ENCODE measurements at regions not wholly inside any gene's neighbourhood (a gene's known extent, or its start where the extent isn't known, plus 50 kb on each side); places are given as distances from the start of the nearest gene placed in this dataset.
"Not testable (repeated sequence)": the region's sequence is repeated elsewhere in the genome, so short reads cannot be mapped to it uniquely, and the experiment has no call there.

DNA sequence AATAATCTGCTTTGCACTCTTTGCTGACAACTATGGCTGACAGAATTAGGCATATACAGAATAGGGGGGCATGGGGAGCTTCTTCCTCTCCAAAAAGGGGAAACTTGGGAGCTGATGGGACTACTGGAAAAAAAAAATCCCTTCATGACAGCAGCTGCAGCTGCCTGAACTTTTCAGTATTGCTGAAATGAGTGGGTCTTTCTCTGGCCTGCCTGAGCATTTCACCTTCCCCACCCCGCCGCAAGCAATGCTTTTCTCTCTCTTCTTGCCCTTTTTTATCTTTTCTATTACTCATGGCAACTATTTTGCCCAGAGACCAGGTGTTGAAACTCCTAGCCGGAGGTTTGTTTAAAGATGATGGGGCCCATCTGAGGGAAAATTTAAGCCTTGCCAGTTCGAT is 244.9 kb downstream of the SEMA3D start:
- DNase-seq, result no peak

DNA sequence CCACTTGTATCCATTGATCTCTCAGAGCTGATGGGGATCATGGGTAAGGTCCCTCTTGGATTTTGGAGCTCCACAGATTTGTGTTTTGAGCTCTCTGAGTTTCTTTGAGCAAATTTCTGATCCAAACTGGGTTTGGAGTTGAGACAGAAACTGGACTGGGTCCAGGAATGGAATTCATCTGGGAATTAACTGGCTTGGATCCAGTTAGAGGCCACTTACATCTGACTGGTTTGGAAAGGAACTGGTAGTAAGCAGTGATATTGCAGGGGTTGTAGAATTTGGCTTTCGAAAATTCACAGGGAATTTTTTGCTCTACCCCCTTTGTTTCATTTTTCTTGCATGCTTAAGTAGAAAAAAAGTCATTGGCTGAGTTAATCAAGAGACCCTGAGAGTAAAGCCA is 245.6 kb downstream of the SEMA3D start:
- DNase-seq, result no peak

DNA sequence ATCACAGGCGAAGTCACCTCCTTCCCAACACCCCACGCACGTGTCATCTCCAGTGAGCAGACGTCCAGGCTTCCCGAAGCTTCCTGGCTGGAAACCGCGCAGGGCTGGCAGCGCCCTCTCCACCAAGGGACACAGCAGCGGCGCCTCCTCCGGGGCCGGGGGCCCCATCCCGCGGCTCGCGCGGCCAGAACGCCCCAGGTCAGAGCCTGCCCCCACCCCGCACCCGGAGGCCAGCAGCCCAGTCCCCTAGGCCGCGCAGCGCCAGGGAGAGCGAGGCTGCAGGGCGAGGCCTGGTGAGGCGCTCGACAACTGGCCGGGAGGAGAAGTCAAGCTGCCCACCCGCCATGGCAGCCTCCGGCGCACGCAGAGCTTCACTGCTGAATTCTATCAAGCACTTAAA is 247.0 kb downstream of the SEMA3D start:
- DNase-seq, result no peak

DNA sequence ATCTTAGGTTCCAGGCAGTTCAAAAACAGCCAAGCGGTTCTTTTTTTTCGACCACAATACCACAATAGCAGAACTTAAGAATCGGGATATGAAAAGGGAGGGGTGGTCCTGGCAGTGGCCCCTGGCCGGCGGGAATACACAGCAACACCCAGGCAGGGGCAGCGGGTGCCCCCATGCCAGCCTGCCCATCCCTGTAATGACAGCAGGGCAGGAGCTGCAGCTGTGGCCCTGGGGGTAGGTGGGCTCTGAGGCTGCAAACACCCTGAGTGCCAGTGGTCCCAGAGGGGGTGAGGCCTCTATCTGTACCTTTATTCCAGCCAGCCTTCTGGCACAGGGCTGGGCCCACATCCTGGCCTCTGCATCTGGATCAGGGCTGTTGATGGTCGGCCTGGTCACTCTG is 247.4 kb downstream of the SEMA3D start:
- no peak for DNase-seq

DNA sequence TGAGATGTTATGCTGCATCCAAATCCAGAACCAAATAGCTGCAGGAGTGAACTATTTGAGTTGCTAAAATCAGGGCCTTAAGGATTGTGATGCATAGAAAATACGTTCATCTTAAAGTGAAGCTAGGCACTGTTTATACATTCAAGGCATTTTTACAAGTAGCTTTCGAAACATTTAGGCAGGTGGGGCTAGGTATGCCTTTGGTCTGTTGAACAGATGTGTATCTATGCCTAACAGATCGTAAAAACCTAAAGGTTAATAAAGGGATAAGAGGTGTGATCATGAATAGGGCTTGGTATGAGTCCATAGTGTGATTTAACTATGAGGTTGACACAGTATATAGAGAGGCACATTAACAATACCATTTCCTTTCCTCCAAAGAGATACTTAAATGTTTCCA is 262.5 kb downstream of the SEMA3D start:
- no peak for DNase-seq

DNA sequence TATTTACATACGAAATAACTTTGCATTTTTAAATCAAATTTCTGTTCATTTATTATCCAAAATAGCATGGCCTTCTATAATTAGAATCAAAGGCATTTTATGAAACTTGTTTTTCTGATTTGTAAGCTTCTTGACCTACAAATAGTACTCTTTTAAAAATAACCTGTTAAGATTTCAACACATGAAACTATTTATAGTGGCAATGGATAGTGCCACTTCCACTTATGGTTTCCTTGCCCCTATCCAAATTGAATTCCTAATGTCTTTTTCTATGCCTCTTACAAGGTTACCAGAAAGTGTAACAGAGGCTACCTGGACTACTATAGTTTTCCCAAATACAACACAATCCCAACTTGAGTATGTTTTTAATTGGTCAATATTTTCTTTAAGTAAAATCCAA is 263.5 kb downstream of the SEMA3D start:
- DNase-seq, result no peak

DNA sequence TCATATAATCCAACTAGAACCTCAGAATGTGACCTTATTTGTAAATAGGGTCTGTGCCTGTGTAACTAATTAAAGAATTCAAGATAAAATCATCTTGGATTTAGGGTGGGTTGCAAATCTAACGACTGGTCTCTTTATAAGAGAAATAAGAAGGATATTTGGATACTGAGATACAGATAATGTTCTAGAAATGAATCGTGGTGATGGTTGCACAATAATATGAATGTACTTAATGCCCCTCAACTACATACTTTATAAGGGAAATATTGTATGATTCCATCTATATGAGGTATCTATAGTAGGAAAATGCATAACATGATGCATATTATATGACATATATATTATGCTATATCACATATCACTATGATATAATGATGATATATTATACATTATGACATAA is 265.7 kb downstream of the SEMA3D start:
- DNase-seq, result no peak

DNA sequence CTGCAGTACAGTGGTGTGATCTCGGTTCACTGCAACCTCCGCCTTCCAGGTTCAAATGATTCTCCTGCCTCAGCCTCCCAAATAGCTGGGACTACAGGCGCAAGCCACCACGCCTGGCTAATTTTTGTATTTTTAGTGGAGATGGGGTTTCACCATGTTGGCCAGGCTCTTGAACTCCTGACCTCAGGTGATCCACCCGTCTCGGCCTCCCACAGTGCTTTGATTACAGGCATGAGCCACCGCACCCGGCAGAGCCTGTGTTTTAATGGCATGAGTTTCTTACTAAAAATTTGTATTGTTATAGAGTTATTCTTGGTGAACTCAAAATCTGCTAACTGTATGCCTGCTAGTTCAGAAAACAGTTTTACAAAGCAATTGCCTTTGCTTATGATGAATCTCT is 269.9 kb downstream of the SEMA3D start:
- DNase-seq, result not testable (repeated sequence)

DNA sequence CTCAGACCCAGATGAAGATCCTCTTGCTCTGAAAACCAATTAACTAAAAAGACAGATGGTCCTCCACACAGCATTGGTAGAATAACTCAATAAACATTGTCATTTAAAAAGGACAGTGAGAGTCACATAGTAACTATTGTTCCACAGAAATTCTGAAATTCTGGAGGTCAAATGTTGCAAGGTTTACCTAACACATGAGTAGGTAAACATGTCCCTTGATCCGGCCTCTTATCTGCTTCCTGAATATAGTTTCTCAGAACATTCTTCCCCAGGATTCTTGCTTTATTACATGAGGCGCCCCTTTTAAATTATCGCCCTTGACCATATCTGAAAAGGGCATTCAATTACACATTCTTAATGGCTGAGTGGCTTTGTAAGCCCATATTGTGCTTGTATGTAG is 270.7 kb downstream of the SEMA3D start:
- DNase-seq, result no peak

DNA sequence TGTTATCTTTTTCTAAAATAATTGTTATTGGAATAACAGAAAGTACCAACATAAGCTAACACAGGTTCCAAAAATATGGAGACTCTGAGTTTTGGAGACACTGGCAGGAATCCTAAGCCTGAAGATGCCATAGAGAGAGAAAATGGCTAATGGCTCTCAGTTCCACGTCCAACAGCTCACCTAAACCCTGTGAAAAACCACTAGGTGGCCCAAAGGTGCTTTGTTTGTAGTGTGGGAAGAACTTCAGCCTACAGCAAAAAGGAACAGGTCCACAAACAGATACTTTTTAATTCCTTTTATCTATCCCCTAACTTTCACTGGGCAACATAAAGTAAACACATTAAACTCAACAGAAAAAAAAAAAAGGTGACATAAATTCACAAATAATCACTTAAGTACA is 272.3 kb downstream of the SEMA3D start:
- no peak for DNase-seq

DNA sequence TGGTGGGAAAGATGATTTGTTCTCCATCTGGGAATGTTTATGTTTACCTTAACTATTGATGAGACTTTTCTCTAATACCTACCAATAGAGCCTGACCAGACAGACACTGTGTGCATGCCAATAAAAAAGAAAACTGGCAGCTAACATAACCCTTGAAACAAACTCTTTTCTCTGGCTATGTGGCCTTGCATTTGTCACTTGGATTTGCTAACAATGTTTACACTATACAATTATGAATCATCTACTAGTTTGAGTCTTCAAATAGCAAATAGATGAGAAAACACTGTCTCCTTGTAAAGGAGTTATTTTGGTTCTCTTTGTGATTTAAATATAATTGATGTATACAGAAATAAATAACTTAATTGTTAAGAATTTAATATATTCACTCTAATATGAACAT is 273.1 kb downstream of the SEMA3D start:
- no peak for DNase-seq

DNA sequence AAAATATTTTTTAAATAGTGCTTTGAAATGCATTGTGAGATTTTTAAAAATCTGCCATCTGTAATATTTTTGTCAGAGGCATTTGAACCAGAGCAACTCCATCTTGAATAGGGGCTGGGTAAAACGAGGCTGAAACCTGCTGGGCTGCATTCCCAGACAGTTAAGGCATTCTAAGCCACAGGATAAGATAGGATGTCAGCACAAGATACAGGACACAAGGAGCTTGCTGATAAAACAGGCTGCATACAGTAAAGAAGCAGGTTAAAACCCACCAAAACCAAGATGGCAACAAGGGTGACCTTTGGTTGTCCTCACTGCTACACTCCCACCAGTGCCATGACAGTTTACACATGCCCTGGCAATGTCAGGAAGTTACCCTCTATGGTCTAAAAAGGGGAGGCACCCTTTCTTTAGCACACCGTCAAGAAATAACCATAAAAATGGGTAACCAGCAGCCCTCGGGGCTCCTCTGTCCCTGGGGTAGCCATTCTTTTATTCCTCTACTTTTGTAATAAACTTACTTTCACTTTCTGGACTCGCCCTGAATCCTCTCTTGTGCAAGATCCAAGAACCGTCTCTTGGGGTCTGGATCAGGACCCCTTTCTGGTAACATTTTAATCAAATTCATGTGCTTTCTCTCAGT is 273.7 kb downstream of the SEMA3D start:
- no peak for DNase-seq

DNA sequence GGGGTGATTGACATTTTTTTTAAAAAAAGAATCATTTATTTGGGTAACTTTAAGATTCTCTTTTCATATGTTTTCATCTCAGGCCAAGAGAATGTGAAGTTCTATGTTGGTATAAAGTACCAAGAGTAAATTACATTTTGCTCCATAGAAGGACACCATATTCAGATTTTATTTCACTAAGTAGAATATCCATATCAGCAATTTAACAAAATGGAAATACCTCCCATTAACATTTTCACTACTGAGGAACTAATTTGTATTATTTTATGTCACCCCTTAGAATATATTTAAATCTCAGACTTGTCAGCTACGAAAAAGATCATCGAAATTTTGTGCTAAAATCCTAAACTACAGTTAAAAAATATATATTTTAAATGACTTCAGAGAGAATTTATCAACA is 274.3 kb downstream of the SEMA3D start:
- no peak for DNase-seq

DNA sequence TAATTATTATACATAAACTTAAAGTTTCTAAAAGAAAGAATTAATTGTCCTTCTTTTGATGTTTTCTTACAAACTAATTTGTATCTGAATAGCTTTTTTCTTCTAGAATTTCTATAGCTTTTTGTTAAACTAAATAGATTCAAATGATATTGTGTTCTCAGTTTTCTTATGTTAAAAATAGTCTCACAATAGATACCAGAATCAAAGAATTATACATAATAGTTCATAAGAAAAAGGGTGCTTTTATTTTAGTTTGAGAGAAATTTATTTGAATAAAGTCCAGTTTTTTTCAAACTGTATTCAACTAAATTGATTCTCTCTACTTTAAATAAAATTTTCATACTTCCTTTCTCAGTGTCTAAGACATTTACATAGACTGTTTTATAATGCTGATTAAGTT is 274.8 kb downstream of the SEMA3D start:
- no peak for DNase-seq

DNA sequence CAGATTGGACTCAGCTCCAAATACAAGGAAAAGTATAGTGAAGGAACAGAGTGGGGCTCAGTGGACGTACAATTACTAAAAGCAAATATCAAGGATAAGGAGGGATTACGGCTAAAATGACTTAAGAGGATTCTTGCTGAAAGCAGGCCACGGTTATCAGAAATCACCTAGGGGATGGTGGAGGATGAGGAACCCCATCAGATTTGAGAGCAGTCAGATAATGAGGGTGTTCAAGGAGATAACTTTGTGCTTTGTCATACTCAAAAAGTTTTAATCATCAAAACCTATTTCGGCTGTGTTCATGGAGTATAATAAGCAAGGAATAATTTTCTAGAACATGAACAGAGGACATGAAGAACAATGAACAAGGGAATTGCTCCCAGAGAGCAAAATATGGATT is 275.8 kb downstream of the SEMA3D start:
- DNase-seq, result no peak

DNA sequence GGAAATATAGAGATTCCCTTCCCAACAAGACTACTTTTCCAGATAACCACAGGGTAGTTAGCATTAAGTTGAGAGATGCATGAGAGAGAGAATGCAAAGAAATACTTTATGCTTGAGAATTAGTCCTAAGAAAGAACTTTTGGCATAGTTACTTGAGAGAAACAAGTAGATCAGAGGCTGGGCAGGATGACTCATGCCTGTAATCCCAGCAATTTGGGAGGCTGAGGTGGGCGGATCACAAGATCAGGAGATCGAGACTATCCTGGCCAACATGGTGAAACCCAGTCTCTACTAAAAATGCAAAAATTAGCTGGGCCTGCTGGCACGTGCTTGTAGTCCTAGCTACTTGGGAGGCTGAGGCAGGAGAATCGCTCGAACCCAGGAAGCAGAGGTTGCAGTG is 276.5 kb downstream of the SEMA3D start:
- DNase-seq, result not testable (repeated sequence)

DNA sequence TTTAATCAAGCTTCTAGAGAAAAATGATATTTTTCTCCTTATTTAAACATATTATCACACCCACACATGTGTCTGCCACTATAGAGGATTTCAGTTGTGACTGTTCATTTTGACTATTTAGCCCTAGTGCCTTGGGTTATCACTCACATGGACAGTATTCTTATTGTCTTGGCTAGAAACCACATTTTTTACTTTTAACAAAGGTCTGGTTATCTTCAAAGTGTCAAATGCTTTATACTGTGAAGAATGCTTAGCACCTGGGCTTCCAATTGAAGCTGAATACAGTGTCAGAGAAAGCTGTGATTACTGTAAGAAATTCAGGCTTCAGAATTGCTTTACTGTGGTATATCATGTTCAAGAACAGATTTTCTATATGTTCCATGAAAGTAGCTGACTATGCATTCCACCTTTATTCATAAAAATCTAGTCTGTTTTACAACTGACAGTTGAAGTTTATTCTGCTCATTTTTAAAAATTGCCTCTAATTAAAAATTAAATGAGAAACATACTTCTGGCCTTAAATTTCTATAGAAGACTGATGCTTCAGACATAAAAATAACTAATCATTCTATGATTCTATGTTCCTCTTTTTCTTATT is 278.6 kb downstream of the SEMA3D start:
- DNase-seq, result no peak

DNA sequence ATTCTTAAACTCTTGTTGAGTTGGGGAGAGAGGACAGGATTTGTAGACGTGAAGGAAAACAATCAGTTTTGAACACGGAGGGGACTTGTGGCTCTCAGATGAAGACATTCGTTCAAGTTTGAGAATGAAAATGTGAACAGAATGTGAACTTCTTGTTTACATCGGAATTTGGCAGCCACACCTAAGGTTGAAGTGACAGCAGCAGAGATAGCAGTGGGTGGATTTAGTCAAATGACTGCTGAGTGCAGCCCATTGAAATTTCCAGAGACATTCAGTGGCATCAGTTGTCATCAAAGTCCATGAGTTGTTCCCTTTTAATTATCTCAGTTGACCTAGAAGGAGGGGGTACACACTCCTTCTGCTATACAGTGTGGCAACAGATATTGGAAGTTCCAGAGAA is 280.0 kb downstream of the SEMA3D start:
- no peak for DNase-seq

DNA sequence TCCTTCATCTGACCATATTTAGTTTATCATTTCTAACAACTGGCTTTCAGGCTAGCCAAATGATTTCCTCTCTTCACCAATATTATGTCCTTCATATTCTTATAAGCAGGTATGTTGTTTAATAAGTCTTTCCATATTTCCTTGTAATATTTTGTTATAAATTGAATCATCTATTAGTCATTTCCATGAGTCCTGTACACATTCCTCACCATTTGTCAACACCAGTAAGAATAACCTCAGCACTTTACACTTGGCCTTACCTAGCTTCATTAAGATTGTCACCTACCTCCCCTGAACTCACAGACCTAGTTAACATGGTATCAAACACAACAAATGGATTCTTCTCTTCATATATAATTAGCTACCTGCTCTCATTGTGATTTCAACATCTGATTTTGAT is 282.3 kb downstream of the SEMA3D start:
- no peak for DNase-seq

DNA sequence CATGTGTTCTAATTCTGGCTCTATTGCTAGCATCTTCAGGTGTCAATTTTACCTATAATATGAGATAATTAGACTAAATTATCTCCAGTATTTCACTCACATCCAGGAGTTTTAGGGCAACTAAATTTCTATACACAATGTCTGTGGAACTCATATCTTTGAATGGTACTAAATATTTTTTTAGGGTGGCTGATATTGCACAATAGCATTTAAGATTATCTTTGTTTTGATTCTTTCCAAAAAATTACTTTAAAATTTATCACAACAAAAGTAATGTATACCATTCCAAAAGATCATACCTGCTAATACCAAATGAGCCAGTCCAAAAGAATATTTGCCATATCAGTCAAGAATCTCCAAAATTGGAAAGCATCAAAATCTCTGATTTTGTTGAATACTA is 285.5 kb downstream of the SEMA3D start:
- DNase-seq, result no peak

DNA sequence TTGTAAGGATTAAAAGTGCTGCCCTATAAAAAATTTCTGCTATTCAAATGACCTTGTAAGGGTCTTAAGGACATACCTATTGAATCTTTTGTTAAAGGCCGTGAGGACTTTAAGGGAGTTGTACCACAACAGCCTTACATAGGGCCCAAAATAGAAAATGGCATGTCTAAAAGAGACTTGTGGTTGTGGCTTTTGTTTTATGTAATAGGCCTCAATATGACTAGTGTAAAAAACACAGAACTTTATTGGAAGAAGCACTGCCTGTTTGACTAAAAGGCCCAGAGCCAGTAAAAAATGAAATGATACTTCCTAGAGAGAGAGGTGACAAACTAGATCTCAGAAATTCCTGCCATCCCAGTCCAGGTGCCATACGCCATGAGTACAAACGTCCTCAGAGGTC is 286.6 kb downstream of the SEMA3D start:
- no peak for DNase-seq

DNA sequence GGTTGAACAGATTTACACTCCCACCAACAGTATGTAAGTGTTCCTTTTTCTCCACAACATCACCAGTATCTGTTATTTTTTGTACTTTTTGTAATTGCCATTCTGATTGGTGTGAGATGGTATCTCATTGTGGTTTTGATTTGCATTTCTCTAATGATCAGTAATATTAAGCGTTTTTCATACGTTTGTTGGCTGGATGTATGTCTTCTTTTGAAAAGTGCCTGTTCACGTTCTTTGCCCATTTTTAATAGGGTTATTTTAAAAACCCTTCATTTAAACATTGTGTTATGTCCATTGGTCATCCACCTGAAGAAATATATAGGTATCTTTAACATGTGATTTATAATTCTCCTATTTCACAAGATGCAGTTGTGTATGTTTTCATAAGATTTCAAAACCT is 291.3 kb downstream of the SEMA3D start:
- no peak for DNase-seq

DNA sequence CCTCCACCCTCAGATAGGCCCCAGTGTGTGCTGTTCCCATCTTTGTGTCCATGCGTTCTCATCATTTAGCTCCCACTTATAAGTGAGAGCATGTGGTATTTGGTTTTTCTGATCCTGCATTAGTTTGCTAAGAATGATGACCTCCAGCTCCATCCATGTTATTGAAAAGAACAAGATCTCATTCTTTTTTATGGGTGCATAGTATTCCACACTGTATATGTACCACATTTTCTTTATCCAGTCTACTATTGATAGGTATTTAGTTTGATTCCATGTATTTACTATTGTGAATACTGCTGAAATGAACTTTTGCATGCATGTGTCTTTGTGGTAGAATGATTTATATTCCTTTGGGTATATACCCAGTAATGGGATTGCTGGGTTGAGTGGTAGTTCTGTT is 303.3 kb downstream of the SEMA3D start:
- DNase-seq, result not testable (repeated sequence)

DNA sequence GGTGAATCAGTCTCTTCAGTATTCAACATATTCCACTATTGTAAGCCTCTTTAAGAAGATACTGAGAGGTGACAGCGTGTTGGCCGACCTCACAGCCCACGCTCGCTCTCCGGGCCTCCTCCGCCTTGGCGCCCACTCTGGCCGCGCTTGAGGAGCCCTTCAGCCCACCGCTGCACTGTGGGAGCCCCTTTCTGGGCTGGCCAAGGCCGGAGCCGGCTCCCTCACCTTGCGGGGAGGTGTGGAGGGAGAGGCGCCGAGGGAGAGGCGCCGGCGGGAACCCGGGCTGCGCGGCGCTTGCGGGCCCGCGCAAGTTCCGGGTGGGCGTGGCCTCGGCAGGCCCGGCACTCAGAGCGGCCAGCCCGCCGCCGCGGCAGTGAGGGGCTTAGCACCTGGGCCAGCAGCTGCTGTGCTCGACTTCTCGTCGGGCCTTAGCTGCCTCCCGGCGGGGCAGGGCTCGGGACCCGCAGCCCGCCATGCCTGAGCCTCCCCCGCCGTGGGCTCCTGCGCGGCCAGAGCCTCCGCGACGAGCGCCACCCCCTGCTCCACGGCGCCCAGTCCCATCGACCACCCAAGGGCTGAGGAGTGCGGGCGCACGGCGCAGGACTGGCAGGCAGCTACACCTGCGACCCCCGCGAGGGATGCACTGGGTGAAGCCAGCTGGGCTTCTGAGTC is 306.4 kb downstream of the SEMA3D start:
- DNase-seq, result not testable (repeated sequence)

Measured in NCI-H1694 treated with DMSO at 0.1 percent for 48 hours (cell line).